ENCODE measurements at regions not wholly inside any gene's neighbourhood (a gene's known extent, or its start where the extent isn't known, plus 50 kb on each side); places are given as distances from the start of the nearest gene placed in this dataset.

GRCh38 chr1:30411206-30411605, 312.2 kb downstream of the MATN1 start:
- TF ChIP-seq, protein P1, sequence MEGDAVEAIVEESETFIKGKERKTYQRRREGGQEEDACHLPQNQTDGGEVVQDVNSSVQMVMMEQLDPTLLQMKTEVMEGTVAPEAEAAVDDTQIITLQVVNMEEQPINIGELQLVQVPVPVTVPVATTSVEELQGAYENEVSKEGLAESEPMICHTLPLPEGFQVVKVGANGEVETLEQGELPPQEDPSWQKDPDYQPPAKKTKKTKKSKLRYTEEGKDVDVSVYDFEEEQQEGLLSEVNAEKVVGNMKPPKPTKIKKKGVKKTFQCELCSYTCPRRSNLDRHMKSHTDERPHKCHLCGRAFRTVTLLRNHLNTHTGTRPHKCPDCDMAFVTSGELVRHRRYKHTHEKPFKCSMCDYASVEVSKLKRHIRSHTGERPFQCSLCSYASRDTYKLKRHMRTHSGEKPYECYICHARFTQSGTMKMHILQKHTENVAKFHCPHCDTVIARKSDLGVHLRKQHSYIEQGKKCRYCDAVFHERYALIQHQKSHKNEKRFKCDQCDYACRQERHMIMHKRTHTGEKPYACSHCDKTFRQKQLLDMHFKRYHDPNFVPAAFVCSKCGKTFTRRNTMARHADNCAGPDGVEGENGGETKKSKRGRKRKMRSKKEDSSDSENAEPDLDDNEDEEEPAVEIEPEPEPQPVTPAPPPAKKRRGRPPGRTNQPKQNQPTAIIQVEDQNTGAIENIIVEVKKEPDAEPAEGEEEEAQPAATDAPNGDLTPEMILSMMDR (IDR thresholded peaks at IDR 0.05), result no peak
- TF ChIP-seq POLR2AphosphoS5 (IDR thresholded peaks at IDR 0.05), result no peak
- no peak for TF ChIP-seq POLR2A (IDR thresholded peaks at IDR 0.05; ENCODE audit: low read depth)

Data from esophagus muscularis mucosa (tissue), 3 donors.